DMS114 treated with DMSO at 0.1 percent for 48 hours (cell line): ENCODE measurements at regions not wholly inside any gene's neighbourhood (a gene's known extent, or its start where the extent isn't known, plus 50 kb on each side); places are given as distances from the start of the nearest gene placed in this dataset.

Experiments
- DNase-seq: peaks from one replicate; lab custom pipeline; 2025; ENCODE audit not compliant: unreplicated experiment; lab: John Stamatoyannopoulos, UW

DNA sequence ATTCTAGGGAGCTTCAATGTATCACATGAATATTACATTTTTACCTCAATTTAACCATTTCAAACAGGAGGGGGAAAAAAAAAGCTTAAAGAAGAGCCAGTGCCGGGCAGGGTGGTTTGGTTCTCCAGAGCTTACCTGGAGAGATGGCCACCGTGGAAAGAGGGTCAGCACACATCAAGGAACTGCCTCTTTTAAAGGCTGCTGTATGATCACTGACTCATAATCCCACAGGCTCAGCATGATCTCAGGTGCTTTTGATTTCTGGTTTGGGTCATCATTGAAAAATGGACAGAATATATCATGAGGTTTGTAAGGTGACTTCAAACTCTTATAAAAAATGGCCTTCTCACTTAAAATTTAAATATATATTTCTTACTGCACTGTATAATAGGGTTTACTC, 67.5 kb upstream of the MDFIC start:
- DNase-seq = no peak

DNA sequence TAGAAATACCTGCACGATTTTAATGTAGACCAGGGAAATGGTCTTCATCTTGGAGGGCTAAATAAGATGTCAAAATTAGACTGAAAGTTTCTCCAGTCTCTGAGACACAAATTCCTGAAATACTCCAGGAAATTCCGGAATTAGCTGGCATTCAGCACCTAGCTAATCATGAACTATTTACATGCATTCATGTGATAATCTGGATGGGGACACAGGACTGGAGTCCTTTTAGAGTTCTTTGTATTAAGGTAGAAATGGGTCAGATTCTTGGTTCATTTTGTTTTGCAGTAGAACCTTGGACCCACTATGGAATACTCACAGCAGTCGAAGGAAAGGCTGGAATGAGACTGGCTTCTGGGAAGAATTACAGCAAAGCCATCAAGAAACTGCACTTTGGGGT, 65.3 kb upstream of the MDFIC start:
- no peak for DNase-seq

DNA sequence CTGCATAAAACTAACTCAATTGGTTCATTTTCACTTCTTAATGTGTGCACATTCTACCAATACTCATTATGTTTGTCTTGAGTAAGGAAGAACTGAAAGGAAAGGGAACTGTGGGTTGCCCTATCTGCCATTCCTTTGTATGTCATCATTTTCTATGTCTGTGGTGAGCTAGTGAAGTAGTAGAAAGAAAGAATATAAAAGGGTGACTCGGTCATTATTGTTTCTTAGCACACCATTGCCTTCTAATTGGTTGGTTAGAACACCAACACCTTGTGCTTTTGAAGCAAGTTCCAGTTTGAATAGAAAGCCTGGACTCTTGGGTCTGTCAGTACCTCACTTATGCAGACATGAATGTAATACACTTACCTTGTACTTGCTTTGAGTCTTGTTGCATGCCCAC, 64.3 kb upstream of the MDFIC start:
- no peak for DNase-seq

DNA sequence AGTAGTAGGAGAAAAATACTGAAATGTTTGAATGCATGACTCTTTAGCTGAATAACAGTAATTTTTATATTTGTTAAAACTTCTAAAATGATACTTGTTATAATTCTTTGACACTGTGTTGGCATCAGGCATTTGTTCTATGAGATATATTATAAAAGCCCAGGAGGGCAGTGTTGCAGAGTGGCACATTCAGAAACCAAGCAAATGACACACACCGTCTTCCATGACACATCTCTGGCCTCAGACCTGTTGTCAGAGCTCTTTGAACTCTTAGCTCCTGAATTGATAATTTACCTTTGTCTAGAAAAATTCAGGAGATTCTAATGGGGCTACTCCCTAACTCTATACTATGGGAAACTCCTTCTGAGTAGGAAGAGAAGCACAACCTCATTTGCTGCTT, 62.4 kb upstream of the MDFIC start:
- DNase-seq = no peak

DNA sequence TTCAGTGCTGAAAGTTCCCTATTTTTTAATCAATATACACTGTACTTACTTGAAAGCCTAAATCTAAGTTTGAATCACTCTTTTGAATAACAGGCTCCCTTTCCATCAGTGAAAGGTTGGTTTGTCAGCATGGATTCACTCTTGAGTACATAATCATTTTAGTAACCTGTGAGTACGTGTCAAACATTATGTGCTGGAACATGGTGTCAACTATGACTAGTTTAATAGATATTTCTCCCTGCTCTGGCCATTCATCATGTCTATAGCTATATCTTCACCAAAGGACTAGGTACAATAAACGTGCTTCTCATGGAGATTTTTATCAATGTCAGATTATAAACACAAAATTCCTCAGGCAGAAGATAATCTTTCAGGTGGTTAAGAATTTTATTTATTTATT, 61.7 kb upstream of the MDFIC start:
- DNase-seq = no peak

DNA sequence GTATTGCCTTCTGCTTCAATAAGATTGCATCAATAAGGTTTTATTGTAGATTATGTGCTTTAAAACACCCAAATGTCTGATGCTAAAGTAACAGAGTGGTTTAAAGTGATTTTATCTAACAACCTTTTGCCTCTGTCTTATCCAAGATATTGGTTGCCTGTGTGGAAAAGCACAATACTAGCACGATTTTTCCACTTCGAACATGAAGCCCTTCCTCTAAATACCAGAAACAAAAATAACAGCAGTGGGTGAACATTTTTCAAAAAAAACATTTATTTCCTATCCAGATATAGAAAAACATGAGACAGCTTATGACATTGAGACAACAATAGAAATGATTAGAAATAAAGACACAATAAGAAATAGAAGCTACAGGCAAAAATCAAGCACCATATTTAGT, 59.5 kb upstream of the MDFIC start:
- DNase-seq = no peak

DNA sequence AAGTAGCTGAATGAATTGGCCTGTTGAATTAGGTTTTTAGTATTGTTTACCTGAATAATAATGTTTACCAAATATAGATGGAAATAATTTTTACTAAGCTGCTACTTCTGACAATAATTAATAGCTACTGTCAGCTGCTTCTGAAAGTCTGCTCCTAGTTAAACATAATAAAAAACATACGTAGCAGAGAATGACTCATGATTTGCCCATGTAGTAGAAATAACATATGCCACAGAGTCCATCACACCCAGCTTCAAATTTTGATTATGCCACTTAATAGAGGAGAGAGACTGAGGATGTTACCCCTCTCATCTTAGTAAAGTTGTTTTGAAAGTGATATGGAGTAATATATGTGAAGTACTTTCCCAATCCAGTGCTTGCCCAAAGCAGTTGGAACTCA, 57.6 kb upstream of the MDFIC start:
- no peak for DNase-seq

DNA sequence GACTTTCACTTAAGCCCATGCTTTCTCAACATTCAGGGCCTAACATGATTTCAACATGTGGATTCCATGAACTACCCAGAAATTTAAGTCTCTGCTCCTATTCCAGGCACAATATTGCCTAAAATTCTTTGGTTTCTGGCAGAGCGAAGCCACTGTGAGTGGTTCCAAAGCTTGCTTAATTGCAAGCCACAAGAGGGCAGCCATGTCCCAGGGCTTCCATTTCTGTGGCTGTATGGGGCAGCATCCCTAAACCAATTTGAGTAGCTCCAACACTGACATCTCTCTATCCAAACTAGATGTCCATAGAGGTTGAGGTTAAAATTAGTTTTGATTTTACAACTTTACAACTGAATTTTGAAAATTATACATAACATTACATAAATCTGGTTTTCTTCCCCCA, 56.3 kb upstream of the MDFIC start:
- peak; percentile 10 for DNase-seq
